ENCODE measurements at regions not wholly inside any gene's neighbourhood (a gene's known extent, or its start where the extent isn't known, plus 50 kb on each side); places are given as distances from the start of the nearest gene placed in this dataset.

DNA sequence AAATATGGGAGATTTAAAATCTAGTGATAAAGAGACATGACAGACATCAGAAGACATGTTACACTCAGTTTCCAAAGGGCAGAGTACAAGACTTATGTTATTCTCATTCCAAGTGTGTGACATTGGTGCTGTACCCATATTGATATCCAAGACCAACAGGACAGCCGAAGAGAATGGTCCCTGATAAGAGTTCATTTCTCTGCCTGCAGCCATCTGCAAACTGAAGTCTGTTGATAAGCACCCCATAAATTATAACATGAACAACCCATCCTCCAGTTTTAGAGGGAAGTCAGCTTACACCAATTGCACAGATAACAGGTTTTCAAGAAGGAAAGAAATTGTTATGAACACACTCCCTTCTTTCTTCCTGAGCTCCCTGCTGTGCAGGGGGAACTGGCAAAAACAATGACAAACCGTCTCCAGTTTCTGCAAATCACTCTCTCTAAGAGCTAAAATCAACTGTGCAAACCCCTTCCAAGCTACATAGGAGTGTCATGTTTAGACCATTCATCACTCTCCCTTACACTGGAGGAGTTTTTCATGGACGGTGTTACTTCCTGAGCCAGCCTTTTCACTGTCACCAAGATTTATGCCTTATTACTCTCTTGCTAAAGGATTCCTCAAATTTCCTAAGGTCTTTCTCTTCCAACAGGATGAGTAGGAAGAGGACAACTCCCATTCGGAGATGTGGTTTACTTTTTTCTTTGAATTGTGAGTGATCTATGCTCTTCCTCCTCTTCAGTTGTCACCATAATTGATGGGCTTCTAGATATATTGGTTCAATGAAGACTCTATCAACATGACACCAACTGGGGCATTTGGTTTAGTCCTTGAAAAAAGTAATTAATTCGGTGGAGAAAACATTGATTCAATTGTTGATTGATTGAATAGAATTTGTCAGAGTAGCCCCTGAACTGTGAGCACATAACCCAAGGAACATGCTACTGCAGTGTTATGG lies 80.3 kb upstream of the FAM171A1 start:
- BruUV-seq (replicated peaks): no TSS peak
- no peaks in the 10 kb centered on the region for H3K79me2 ChIP-seq (ENCODE audit: insufficient read depth, low read length)
- H3K9ac ChIP-seq (ENCODE audit: insufficient read depth, low read depth, low read length): no peak overlapping the region
- intact Hi-C loops (cut with micrococcal nuclease; ENCODE audit: unreplicated experiment): no loop called here
- no peak overlapping the region for H2AFZ ChIP-seq (ENCODE audit: low read length)
- H4K20me1 ChIP-seq (ENCODE audit: insufficient read depth, low read length): no peaks in the 10 kb centered on the region
- H3K4me3 ChIP-seq (replicated peaks in 1 of 3; ENCODE audit: insufficient read depth in 1 of 3, low read depth in 2 of 3, low read length in 3 of 3): no peak overlapping the region
- no peak for ATAC-seq
- CTCF ChIA-PET (ENCODE audit: low intra/inter-chr PET ratio, low total read pairs): no interaction called here
- no peak for FAIRE-seq
- TF ChIP-seq ZNF350 (CRISPR knock-in tag; IDR thresholded peaks at IDR 0.05; ENCODE audit: borderline replicate concordance, low read depth): no peak
- TF ChIP-seq ZNF607 (CRISPR knock-in tag; IDR thresholded peaks at IDR 0.05; ENCODE audit: borderline replicate concordance): no peak
- no peak for TF ChIP-seq ZNF550 (CRISPR knock-in tag; IDR thresholded peaks at IDR 0.05; ENCODE audit: borderline replicate concordance)
- TF ChIP-seq KLF12 (CRISPR knock-in tag; IDR thresholded peaks at IDR 0.05; ENCODE audit: borderline replicate concordance): no peak
- no peaks in the 10 kb centered on the region for H3K4me1 ChIP-seq (ENCODE audit: insufficient read depth, low read length)
- no peak overlapping the region for H3K27ac ChIP-seq (ENCODE audit: extremely low read length, insufficient read depth, low read length)
- no peaks in the 10 kb centered on the region; a peak in 1 of 5 replicates for H3K27me3 ChIP-seq (ENCODE audit: control insufficient read depth in 1 of 2, insufficient read depth in 2 of 2, low read length in 2 of 2)
- H3K36me3 ChIP-seq (replicated peaks in 1 of 2; ENCODE audit: control insufficient read depth in 1 of 2, insufficient read depth in 2 of 2, low read length in 2 of 2): no peaks in the 10 kb centered on the region
- no peaks in the 10 kb centered on the region for H3K9me3 ChIP-seq (ENCODE audit: low read length)
- DNase-seq (ENCODE audit: low spot score): no peak
- POLR2A ChIA-PET: no interaction called here
- in situ Hi-C loops (cut with HindIII; ENCODE audit: extremely low pct_ligation_motif_present, low pct_unique_long_range_greater_than_20kb): no loop called here
- 0% methylated on average over 5 of the region's 5 CpGs for WGBS (ENCODE audit: low lambda C conversion rate)
- H3K4me2 ChIP-seq (ENCODE audit: low read depth, low read length): no peak overlapping the region

DNA sequence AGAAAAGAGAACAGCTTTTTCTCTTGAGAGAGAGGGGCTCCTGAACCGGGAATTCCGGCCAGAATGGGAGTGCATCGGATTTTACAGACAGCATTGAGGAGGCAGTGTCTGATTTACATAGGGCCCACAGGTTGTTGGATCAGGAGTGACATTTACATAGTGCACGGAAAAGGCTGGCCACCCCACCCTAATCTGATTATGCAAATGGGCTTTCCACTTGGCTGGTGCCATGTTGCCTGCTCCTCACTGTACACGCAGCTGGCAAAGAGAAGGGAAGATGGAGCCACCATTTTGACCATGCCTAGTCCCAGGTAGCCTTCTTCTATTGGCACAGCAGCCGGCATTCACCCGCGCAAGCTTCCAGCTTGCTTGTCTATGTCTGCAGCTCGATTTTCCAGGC lies 77.5 kb upstream of the FAM171A1 start:
- WGBS (ENCODE audit: low lambda C conversion rate): 41% methylated on average over 9 of the region's 9 CpGs
- CTCF ChIA-PET (ENCODE audit: low intra/inter-chr PET ratio, low total read pairs): no interaction called here
- TF ChIP-seq, protein P1, sequence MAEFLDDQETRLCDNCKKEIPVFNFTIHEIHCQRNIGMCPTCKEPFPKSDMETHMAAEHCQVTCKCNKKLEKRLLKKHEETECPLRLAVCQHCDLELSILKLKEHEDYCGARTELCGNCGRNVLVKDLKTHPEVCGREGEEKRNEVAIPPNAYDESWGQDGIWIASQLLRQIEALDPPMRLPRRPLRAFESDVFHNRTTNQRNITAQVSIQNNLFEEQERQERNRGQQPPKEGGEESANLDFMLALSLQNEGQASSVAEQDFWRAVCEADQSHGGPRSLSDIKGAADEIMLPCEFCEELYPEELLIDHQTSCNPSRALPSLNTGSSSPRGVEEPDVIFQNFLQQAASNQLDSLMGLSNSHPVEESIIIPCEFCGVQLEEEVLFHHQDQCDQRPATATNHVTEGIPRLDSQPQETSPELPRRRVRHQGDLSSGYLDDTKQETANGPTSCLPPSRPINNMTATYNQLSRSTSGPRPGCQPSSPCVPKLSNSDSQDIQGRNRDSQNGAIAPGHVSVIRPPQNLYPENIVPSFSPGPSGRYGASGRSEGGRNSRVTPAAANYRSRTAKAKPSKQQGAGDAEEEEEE (CRISPR knock-in tag; IDR thresholded peaks at IDR 0.05; ENCODE audit: borderline replicate concordance): no peak
- TF ChIP-seq MAZ (IDR thresholded peaks at IDR 0.05; ENCODE audit: borderline replicate concordance, low read depth, low read length): no peak
- no peak for TF ChIP-seq MAZ (CRISPR knock-in tag; IDR thresholded peaks at IDR 0.05; ENCODE audit: low read depth)
- TF ChIP-seq, protein P2, sequence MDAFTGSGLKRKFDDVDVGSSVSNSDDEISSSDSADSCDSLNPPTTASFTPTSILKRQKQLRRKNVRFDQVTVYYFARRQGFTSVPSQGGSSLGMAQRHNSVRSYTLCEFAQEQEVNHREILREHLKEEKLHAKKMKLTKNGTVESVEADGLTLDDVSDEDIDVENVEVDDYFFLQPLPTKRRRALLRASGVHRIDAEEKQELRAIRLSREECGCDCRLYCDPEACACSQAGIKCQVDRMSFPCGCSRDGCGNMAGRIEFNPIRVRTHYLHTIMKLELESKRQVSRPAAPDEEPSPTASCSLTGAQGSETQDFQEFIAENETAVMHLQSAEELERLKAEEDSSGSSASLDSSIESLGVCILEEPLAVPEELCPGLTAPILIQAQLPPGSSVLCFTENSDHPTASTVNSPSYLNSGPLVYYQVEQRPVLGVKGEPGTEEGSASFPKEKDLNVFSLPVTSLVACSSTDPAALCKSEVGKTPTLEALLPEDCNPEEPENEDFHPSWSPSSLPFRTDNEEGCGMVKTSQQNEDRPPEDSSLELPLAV (CRISPR knock-in tag; conservative IDR thresholded peaks at IDR 0.05; ENCODE audit: low read depth): no peak
- no peak for TF ChIP-seq SMC3 (IDR thresholded peaks at IDR 0.05; ENCODE audit: low read length)
- TF ChIP-seq TBL1XR1 (IDR thresholded peaks at IDR 0.05; ENCODE audit: borderline replicate concordance, low read length, partially characterized antibody): no peak
- no peak for TF ChIP-seq ZNF296 (CRISPR knock-in tag; conservative IDR thresholded peaks at IDR 0.05)
- TF ChIP-seq ZSCAN25 (CRISPR knock-in tag; IDR thresholded peaks at IDR 0.05): no peak
- TF ChIP-seq, protein P3, sequence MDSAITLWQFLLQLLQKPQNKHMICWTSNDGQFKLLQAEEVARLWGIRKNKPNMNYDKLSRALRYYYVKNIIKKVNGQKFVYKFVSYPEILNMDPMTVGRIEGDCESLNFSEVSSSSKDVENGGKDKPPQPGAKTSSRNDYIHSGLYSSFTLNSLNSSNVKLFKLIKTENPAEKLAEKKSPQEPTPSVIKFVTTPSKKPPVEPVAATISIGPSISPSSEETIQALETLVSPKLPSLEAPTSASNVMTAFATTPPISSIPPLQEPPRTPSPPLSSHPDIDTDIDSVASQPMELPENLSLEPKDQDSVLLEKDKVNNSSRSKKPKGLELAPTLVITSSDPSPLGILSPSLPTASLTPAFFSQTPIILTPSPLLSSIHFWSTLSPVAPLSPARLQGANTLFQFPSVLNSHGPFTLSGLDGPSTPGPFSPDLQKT (CRISPR knock-in tag; IDR thresholded peaks at IDR 0.05; ENCODE audit: borderline replicate concordance): no peak

More for the DNA sequence above, 77.5 kb upstream of the FAM171A1 start:
- Histone ChIP-seq H3K4me3 (replicated peaks in 1 of 3; ENCODE audit: insufficient read depth in 1 of 3, low read depth in 2 of 3, low read length in 3 of 3) (no peak overlapping the region), H3K79me2 (ENCODE audit: insufficient read depth, low read length) (no peaks in the 10 kb centered on the region), H3K27ac (ENCODE audit: extremely low read length, insufficient read depth, low read length) (no peak overlapping the region), H3K36me3 (replicated peaks in 1 of 2; ENCODE audit: control insufficient read depth in 1 of 2, insufficient read depth in 2 of 2, low read length in 2 of 2) (no peaks in the 10 kb centered on the region), H3K9me3 (ENCODE audit: low read length) (no peaks in the 10 kb centered on the region), H4K20me1 (ENCODE audit: insufficient read depth, low read length) (no peaks in the 10 kb centered on the region), H3K4me1 (ENCODE audit: insufficient read depth, low read length) (no peaks in the 10 kb centered on the region), H3K27me3 (ENCODE audit: control insufficient read depth in 1 of 2, insufficient read depth in 2 of 2, low read length in 2 of 2) (no peaks in the 10 kb centered on the region; a peak in 1 of 5 replicates), H2AFZ (ENCODE audit: low read length) (no peak overlapping the region), H3K9ac (ENCODE audit: insufficient read depth, low read depth, low read length) (no peak overlapping the region), H3K4me2 (ENCODE audit: low read depth, low read length) (no peak overlapping the region)
- ATAC-seq (no peak), FAIRE-seq (no peak), DNase-seq (ENCODE audit: low spot score) (no peak)
- POLR2A ChIA-PET: no interaction called here
- intact Hi-C loops (cut with micrococcal nuclease; ENCODE audit: unreplicated experiment) (no loop called here), in situ Hi-C loops (cut with HindIII; ENCODE audit: extremely low pct_ligation_motif_present, low pct_unique_long_range_greater_than_20kb) (no loop called here)
- BruUV-seq (replicated peaks): no TSS peak
